MCF 10A (cell line): ENCODE measurements at regions not wholly inside any gene's neighbourhood (a gene's known extent, or its start where the extent isn't known, plus 50 kb on each side); places are given as distances from the start of the nearest gene placed in this dataset.

Experiments used
- BruUV-seq: library from RNA; stranded (reverse); fragments of 400-500 nt; replicated peaks from 2 replicates; lab custom pipeline; 2021; lab: Mats Ljungman, UMichigan
- CTCF ChIA-PET: fragments of 300-600 bp; sonication (Branson Sonifier 250); formaldehyde crosslinking; extraction: SDS; loops from one replicate; lab custom pipeline; 2021; ENCODE audit warnings: antibody characterized with exemption, inconsistent platforms; lab: Yijun Ruan, JAX
- POLR2A ChIA-PET: fragments of 300-600, 350-650 bp; sonication (Branson Sonifier 250); formaldehyde crosslinking; extraction: SDS; loops from one replicate; lab custom pipeline; 2020; ENCODE audit warnings: antibody characterized with exemption, inconsistent platforms; lab: Yijun Ruan, JAX
- DNase-seq: peaks from one replicate; pipeline ENCODE4 v3.0.0-alpha.2; 2018; ENCODE audit not compliant: unreplicated experiment
- H3K27ac Mint-ChIP-seq: one replicate; pipeline ENCODE4 v1.8.0; 2022; ENCODE audit warnings: mild to moderate bottlenecking, low read depth, mixed read lengths; ENCODE audit not compliant: unreplicated experiment
- H3K27me3 Mint-ChIP-seq: one replicate; pipeline ENCODE4 v1.8.0; 2022; ENCODE audit warnings: mixed read lengths; ENCODE audit not compliant: insufficient read depth, unreplicated experiment
- H3K36me3 Mint-ChIP-seq: one replicate; pipeline ENCODE4 v1.8.0; 2022; ENCODE audit warnings: mild to moderate bottlenecking, moderate library complexity, mixed read lengths; ENCODE audit not compliant: insufficient read depth, unreplicated experiment
- H3K4me1 Mint-ChIP-seq: one replicate; pipeline ENCODE4 v1.8.0; 2022; ENCODE audit warnings: mixed read lengths; ENCODE audit not compliant: insufficient read depth, unreplicated experiment
- H3K4me3 Mint-ChIP-seq: one replicate; pipeline ENCODE4 v1.8.0; 2022; ENCODE audit warnings: mild to moderate bottlenecking, moderate library complexity, mixed read lengths; ENCODE audit not compliant: unreplicated experiment
- H3K9me3 Mint-ChIP-seq: one replicate; pipeline ENCODE4 v1.8.0; 2022; ENCODE audit warnings: mixed read lengths; ENCODE audit not compliant: unreplicated experiment
- CTCF ChIP-seq: fragments of 200-600 bp; IDR thresholded peaks from one replicate; pipeline ENCODE4 v1.8.0; 2022; ENCODE audit warnings: antibody characterized with exemption, mild to moderate bottlenecking; ENCODE audit not compliant: unreplicated experiment
- intact Hi-C: fragments of 100-400 bp; cut with micrococcal nuclease; formaldehyde crosslinking; loops from 2 replicates; pipeline ENCODE4 v1.14.1; 2022

GRCh38 chr14:97457575-97458085 is 660.4 kb downstream of the VRK1 start:
- intact Hi-C loops = no loop called here
- peaks cover 7% of the 10 kb centered on the region for H3K9me3 Mint-ChIP-seq
- H3K4me3 Mint-ChIP-seq = no peak overlapping the region
- no TSS peak for BruUV-seq
- CTCF ChIA-PET = interaction anchor here (0.7 kb wide), 1 partner anchor 23 kb away, joined by 3 read pairs; no protein-coding TSS in a partner anchor
- POLR2A ChIA-PET = no interaction called here
- H3K4me1 Mint-ChIP-seq = no peaks in the 10 kb centered on the region
- TF ChIP-seq CTCF = no peak
- no peak for DNase-seq
- H3K36me3 Mint-ChIP-seq = no peaks in the 10 kb centered on the region
- H3K27ac Mint-ChIP-seq = no peak overlapping the region
- H3K27me3 Mint-ChIP-seq = no peaks in the 10 kb centered on the region

- DNase-seq = no peak
- no peak for TF ChIP-seq CTCF
- ChIA-PET CTCF (no interaction called here), POLR2A (no interaction called here)
- H3K4me3 Mint-ChIP-seq = no peak overlapping the region
- H3K36me3 Mint-ChIP-seq = no peaks in the 10 kb centered on the region
- no TSS peak for BruUV-seq
- intact Hi-C loops = no loop called here
- H3K27me3 Mint-ChIP-seq = no peaks in the 10 kb centered on the region
- H3K9me3 Mint-ChIP-seq = peaks cover 7% of the 10 kb centered on the region
- H3K4me1 Mint-ChIP-seq = no peaks in the 10 kb centered on the region
- H3K27ac Mint-ChIP-seq = no peak overlapping the region
Measured at GRCh38 chr14:97458255-97458654, 661.1 kb downstream of the VRK1 start.

GRCh38 chr14:97458661-97459579 is 661.7 kb downstream of the VRK1 start:
- H3K9me3 Mint-ChIP-seq = peaks cover 7% of the 10 kb centered on the region
- CTCF ChIA-PET = no interaction called here
- POLR2A ChIA-PET = no interaction called here
- H3K4me3 Mint-ChIP-seq = no peak overlapping the region
- no peaks in the 10 kb centered on the region for H3K36me3 Mint-ChIP-seq
- no TSS peak for BruUV-seq
- no peaks in the 10 kb centered on the region for H3K27me3 Mint-ChIP-seq
- no peak for TF ChIP-seq CTCF
- intact Hi-C loops = no loop called here
- DNase-seq = no peak
- no peaks in the 10 kb centered on the region for H3K4me1 Mint-ChIP-seq
- H3K27ac Mint-ChIP-seq = no peak overlapping the region

GRCh38 chr14:97462081-97462480 is 664.9 kb downstream of the VRK1 start:
- DNase-seq = no peak
- no peak overlapping the region for H3K27ac Mint-ChIP-seq
- H3K4me3 Mint-ChIP-seq = no peak overlapping the region
- intact Hi-C loops = no loop called here
- H3K27me3 Mint-ChIP-seq = peaks cover 12% of the 10 kb centered on the region
- H3K4me1 Mint-ChIP-seq = no peaks in the 10 kb centered on the region
- BruUV-seq = no TSS peak
- ChIA-PET POLR2A (no interaction called here), CTCF (no interaction called here)
- H3K36me3 Mint-ChIP-seq = no peaks in the 10 kb centered on the region
- TF ChIP-seq CTCF = no peak
- peaks cover 7% of the 10 kb centered on the region for H3K9me3 Mint-ChIP-seq
